ENCODE measurements at regions not wholly inside any gene's neighbourhood (a gene's known extent, or its start where the extent isn't known, plus 50 kb on each side); places are given as distances from the start of the nearest gene placed in this dataset.

DNA sequence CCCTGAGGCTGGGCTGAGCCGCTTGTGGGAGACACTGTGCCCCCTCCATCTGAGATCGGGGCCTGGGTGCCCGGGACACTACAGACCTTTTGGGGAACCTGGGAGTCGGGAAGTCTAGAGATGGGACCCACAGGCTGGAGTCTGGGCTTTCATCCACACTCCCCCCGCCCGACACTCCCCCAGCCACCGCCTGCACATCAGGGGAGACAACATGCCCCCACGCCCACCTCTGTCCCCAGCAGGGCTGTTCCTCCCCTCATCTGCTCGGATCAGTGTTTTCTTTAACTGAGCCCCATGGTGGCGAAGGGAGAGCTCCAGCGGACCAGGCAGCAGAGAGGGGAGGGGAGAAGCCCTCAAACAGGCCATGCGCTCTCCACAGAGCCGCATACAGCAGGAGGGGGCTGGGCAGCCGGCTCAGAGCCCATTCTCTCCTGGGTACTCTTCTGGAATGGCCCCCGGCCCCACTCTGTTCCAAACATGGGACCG, 174.7 kb downstream of the IGLL1 start:
- H3K9me2 ChIP-seq (replicated peaks; ENCODE audit: insufficient read depth, low read length), result no peaks in the 10 kb centered on the region

DNA sequence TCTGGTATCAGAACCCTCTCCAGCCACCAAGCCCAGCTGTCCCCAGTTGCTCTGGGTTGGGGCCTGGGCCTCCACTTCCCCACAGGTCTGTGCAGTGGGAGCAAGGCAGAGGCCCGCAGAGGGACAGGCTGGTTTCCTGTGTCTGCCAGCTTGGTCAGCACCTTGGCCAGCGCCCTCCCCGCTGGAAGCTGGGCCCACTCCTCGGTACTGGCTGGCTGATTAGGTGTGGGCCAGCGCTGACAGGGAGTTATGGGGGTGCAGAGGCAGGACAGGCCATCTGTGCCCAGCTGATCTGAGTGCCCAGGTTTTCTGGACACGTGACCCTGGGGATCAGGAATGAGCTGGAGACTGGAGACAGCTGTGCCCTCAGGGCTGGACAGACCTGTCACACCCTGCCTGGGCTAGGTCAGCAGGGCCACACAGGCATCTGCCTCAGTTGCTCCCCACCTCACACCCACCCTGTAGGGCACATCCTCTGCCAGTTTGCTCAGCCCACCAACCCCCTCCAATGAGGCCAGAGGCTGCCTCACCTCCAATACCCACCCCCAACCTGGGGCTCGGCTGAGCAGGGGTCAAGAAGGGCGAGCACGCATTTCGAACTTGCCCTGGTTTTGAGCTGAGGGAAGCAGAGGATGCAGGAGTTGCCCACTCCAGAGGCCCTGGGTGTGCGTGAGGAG, 175.3 kb downstream of the IGLL1 start:
- H3K79me2 ChIP-seq (ENCODE audit: insufficient read depth, low read length), result no peaks in the 10 kb centered on the region
- H3K4me3 ChIP-seq (ENCODE audit: insufficient read depth, low read length, poor library complexity, severe bottlenecking), result no peak overlapping the region
- H3K9ac ChIP-seq (ENCODE audit: low read length), result no peak overlapping the region
- no peak for TF ChIP-seq EZH2phosphoT487 (conservative IDR thresholded peaks at IDR 0.05; ENCODE audit: low read length)
- TF ChIP-seq, protein P1, sequence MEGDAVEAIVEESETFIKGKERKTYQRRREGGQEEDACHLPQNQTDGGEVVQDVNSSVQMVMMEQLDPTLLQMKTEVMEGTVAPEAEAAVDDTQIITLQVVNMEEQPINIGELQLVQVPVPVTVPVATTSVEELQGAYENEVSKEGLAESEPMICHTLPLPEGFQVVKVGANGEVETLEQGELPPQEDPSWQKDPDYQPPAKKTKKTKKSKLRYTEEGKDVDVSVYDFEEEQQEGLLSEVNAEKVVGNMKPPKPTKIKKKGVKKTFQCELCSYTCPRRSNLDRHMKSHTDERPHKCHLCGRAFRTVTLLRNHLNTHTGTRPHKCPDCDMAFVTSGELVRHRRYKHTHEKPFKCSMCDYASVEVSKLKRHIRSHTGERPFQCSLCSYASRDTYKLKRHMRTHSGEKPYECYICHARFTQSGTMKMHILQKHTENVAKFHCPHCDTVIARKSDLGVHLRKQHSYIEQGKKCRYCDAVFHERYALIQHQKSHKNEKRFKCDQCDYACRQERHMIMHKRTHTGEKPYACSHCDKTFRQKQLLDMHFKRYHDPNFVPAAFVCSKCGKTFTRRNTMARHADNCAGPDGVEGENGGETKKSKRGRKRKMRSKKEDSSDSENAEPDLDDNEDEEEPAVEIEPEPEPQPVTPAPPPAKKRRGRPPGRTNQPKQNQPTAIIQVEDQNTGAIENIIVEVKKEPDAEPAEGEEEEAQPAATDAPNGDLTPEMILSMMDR (IDR thresholded peaks at IDR 0.05; ENCODE audit: insufficient read depth, low read length, poor library complexity, severe bottlenecking), result no peak
- no peaks in the 10 kb centered on the region for H3K36me3 ChIP-seq (ENCODE audit: low read length)
- no peak overlapping the region for H2AFZ ChIP-seq (ENCODE audit: low read depth, low read length, severe bottlenecking)
- H3K27me3 ChIP-seq (ENCODE audit: low read length), result no peaks in the 10 kb centered on the region
- no peaks in the 10 kb centered on the region for H3F3A ChIP-seq (ENCODE audit: insufficient read depth)
- no peaks in the 10 kb centered on the region for H3K9me3 ChIP-seq (ENCODE audit: insufficient read depth, low read length)
- H3K27ac ChIP-seq (ENCODE audit: low read depth, low read length), result no peak overlapping the region
- no peak overlapping the region for H3K4me2 ChIP-seq (ENCODE audit: low read depth, low read length, poor library complexity, severe bottlenecking)
- no peaks in the 10 kb centered on the region for H3K9me2 ChIP-seq (replicated peaks; ENCODE audit: insufficient read depth, low read length)
- H4K20me1 ChIP-seq (ENCODE audit: low read depth, low read length), result no peaks in the 10 kb centered on the region

More for the DNA sequence above, 174.7 kb downstream of the IGLL1 start:
- no peak overlapping the region for H3K27ac ChIP-seq (ENCODE audit: low read depth, low read length)
- TF ChIP-seq, protein P1 (IDR thresholded peaks at IDR 0.05; ENCODE audit: insufficient read depth, low read length, poor library complexity, severe bottlenecking), result no peak
- no peak for TF ChIP-seq EZH2phosphoT487 (conservative IDR thresholded peaks at IDR 0.05; ENCODE audit: low read length)
- no peak overlapping the region for H2AFZ ChIP-seq (ENCODE audit: low read depth, low read length, severe bottlenecking)
- no peak overlapping the region for H3K4me2 ChIP-seq (ENCODE audit: low read depth, low read length, poor library complexity, severe bottlenecking)
- H3K27me3 ChIP-seq (ENCODE audit: low read length), result no peaks in the 10 kb centered on the region
- H3K9me3 ChIP-seq (ENCODE audit: insufficient read depth, low read length), result no peaks in the 10 kb centered on the region
- no peaks in the 10 kb centered on the region for H3F3A ChIP-seq (ENCODE audit: insufficient read depth)
- no peaks in the 10 kb centered on the region for H3K79me2 ChIP-seq (ENCODE audit: insufficient read depth, low read length)
- H3K36me3 ChIP-seq (ENCODE audit: low read length), result no peaks in the 10 kb centered on the region
- no peak overlapping the region for H3K4me3 ChIP-seq (ENCODE audit: insufficient read depth, low read length, poor library complexity, severe bottlenecking)
- no peak overlapping the region for H3K9ac ChIP-seq (ENCODE audit: low read length)
- H4K20me1 ChIP-seq (ENCODE audit: low read depth, low read length), result no peaks in the 10 kb centered on the region

DNA sequence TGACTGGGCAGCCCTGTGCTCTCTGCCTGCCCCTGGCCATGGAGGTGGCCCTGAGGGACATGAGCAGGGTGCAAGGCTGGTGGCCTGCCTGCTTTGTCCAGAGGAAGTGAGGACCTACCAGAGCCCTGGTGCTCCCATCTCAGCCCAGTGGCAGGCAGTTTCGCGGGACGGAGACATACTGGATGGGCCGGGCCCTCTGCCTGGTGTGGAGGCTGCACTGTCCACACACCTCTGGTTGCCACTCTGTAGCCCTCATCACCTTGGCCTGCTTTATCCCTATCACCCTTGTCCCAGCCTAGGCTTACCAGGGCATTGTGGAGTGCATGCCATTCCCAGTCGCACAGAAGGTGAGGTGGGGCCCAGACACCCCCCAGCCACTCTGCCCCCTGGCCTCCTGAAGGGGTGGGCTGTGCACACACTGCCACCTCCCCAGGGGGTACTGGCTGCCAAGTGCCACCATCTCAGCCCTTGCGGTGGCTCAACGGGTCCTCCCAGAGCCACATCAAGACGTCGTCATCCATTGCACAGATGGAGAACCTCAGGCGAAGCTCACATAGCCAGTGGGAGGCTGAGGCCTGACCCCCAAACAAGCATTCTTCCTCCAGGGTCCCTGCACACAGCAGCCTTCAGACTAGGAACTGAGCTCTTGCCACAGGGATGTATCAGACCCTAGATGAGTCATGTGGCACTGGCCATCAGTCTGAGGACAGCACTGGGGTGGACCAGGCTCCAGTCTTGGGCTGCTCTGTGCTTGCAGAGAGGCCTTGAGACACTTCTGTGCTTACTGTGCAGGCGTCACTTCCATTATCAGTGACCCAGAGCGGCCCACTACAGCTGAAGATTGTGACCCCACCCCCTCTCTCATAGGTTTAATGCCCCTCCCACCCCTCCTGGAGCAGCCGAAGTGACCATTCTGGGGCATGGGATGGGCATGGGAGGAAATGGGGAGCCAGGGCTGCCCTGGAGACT, 176.1 kb downstream of the IGLL1 start:
- Histone ChIP-seq H3K79me2 (ENCODE audit: insufficient read depth, low read length) (no peaks in the 10 kb centered on the region), H3K9me3 (ENCODE audit: insufficient read depth, low read length) (no peaks in the 10 kb centered on the region), H3K4me2 (ENCODE audit: low read depth, low read length, poor library complexity, severe bottlenecking) (no peak overlapping the region), H3K27me3 (ENCODE audit: low read length) (no peaks in the 10 kb centered on the region), H4K20me1 (ENCODE audit: low read depth, low read length) (no peaks in the 10 kb centered on the region), H3K36me3 (ENCODE audit: low read length) (no peaks in the 10 kb centered on the region), H3K9ac (ENCODE audit: low read length) (no peak overlapping the region), H3K4me3 (ENCODE audit: insufficient read depth, low read length, poor library complexity, severe bottlenecking) (no peak overlapping the region), H3K9me2 (replicated peaks; ENCODE audit: insufficient read depth, low read length) (no peaks in the 10 kb centered on the region), H3F3A (ENCODE audit: insufficient read depth) (no peaks in the 10 kb centered on the region), H3K27ac (ENCODE audit: low read depth, low read length) (no peak overlapping the region), H2AFZ (ENCODE audit: low read depth, low read length, severe bottlenecking) (no peak overlapping the region)
- TF ChIP-seq EZH2phosphoT487 (conservative IDR thresholded peaks at IDR 0.05; ENCODE audit: low read length), result no peak
